ENCODE measurements at regions not wholly inside any gene's neighbourhood (a gene's known extent, or its start where the extent isn't known, plus 50 kb on each side); places are given as distances from the start of the nearest gene placed in this dataset.

DNA sequence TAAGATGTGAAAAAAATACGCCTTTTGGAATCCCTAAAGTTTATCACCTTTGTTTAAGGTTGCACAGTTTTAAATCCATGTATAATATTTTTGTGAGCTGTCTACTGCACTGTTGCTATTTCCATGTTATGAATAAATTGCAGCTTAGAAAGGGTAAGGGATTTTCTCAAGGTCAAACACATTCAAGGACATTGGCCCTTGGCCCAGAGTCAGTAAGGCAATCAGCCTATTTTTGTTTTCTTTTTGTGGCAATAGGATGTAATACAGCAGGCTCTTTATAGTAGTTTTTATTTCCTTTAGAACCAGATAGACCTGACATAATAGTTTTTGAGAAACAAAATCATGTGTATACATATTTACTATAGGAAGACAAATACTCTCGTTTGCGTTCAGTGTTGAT, 219.8 kb downstream of the ACTR3B start:
- TF ChIP-seq, protein P1, sequence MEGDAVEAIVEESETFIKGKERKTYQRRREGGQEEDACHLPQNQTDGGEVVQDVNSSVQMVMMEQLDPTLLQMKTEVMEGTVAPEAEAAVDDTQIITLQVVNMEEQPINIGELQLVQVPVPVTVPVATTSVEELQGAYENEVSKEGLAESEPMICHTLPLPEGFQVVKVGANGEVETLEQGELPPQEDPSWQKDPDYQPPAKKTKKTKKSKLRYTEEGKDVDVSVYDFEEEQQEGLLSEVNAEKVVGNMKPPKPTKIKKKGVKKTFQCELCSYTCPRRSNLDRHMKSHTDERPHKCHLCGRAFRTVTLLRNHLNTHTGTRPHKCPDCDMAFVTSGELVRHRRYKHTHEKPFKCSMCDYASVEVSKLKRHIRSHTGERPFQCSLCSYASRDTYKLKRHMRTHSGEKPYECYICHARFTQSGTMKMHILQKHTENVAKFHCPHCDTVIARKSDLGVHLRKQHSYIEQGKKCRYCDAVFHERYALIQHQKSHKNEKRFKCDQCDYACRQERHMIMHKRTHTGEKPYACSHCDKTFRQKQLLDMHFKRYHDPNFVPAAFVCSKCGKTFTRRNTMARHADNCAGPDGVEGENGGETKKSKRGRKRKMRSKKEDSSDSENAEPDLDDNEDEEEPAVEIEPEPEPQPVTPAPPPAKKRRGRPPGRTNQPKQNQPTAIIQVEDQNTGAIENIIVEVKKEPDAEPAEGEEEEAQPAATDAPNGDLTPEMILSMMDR (IDR thresholded peaks at IDR 0.05; ENCODE audit: low read depth, low read length), result no peak
- TF ChIP-seq EZH2phosphoT487 (IDR thresholded peaks at IDR 0.05; ENCODE audit: low read depth), result no peak
